SK-N-SH (cell line): ENCODE measurements at regions not wholly inside any gene's neighbourhood (a gene's known extent, or its start where the extent isn't known, plus 50 kb on each side); places are given as distances from the start of the nearest gene placed in this dataset.
A peak's percentile ranks its signal among the peaks of the same experiment; 100 is the strongest.

Experiments
- CTCF ChIA-PET: fragments of 300-600, 350-600 bp; formaldehyde crosslinking; extraction: SDS; loops from one replicate; lab custom pipeline; 2021; lab: Yijun Ruan, JAX
- POLR2A ChIA-PET: fragments of 350-600 bp; sonication (Branson Sonifier 250); formaldehyde crosslinking; extraction: SDS; loops from one replicate; lab custom pipeline; 2020; ENCODE audit warnings: antibody characterized with exemption, inconsistent platforms; lab: Yijun Ruan, JAX
- DNase-seq: peaks from one replicate; pipeline ENCODE4 v3.0.0; 2012
- H2AFZ ChIP-seq: fragments of 200-600 bp; sonication (generic); 2 replicates; pipeline ENCODE4 v1.8.1; 2016; ENCODE audit warnings: antibody characterized with exemption, mild to moderate bottlenecking, low read depth
- H3F3A ChIP-seq: fragments of 200-600 bp; sonication (generic); replicated peaks from 2 replicates; pipeline ENCODE3; 2016; ENCODE audit warnings: antibody characterized with exemption, mild to moderate bottlenecking; ENCODE audit not compliant: insufficient read depth
- H3K27ac ChIP-seq, 2 experiments: fragments of 200-500 bp in 1 of 2; fragments of 200-600 bp in 1 of 2; sonication (Bioruptor generic) in 1 of 2; sonication (generic), shearing (Covaris generic) in 1 of 2; 2 replicates each; pipeline versions ENCODE4 v1.5.1 to v1.6.1; 2014 to 2016; ENCODE audit warnings: low read depth in 2 of 2, inconsistent platforms in 1 of 2, low read length in 1 of 2, mild to moderate bottlenecking in 1 of 2, mixed read lengths in 1 of 2
- H3K27me3 ChIP-seq: fragments of 200-600 bp; sonication (generic), shearing (Covaris generic); 2 replicates; pipeline ENCODE4 v1.6.1; 2016; ENCODE audit warnings: mixed run types; ENCODE audit not compliant: insufficient read depth
- H3K36me3 ChIP-seq, 2 experiments: fragments of 200-500 bp in 1 of 2; fragments of 200-600 bp in 1 of 2; sonication (Bioruptor generic) in 1 of 2; sonication (generic) in 1 of 2; replicated peaks in 1 of 2; 2 replicates each; pipeline versions ENCODE3 to v1.5.1; 2014 to 2016; ENCODE audit warnings: low read length in 1 of 2, mild to moderate bottlenecking in 1 of 2; ENCODE audit not compliant: insufficient read depth in 2 of 2, control insufficient read depth in 1 of 2
- H3K4me1 ChIP-seq, 2 experiments: fragments of 200-500 bp in 1 of 2; fragments of 200-600 bp in 1 of 2; sonication (Bioruptor generic) in 1 of 2; sonication (generic), shearing (Covaris generic) in 1 of 2; 2 replicates each; pipeline versions ENCODE4 v1.5.1 to v1.6.1; 2014 to 2016; ENCODE audit warnings: low read depth in 1 of 2, low read length in 1 of 2, mixed run types in 1 of 2; ENCODE audit not compliant: insufficient read depth in 2 of 2, control insufficient read depth in 1 of 2
- H3K4me2 ChIP-seq: fragments of 200-600 bp; sonication (generic), shearing (Covaris generic); 2 replicates; pipeline ENCODE4 v1.6.1; 2017; ENCODE audit warnings: mixed run types
- H3K4me3 ChIP-seq, 2 experiments: fragments of 200-500 bp in 1 of 2; fragments of 200-600 bp in 1 of 2; sonication (Bioruptor generic) in 1 of 2; sonication (generic), shearing (Covaris generic) in 1 of 2; 2 replicates each; pipeline versions ENCODE4 v1.5.1 to v1.8.1; 2014 to 2016; ENCODE audit warnings: low read depth in 2 of 2, inconsistent platforms in 1 of 2, low read length in 1 of 2, mild to moderate bottlenecking in 1 of 2, mixed read lengths in 1 of 2, moderate library complexity in 1 of 2
- H3K79me2 ChIP-seq: fragments of 200-600 bp; sonication (generic); 2 replicates; pipeline ENCODE4 v1.8.1; 2017; ENCODE audit warnings: mild to moderate bottlenecking; ENCODE audit not compliant: insufficient read depth
- H3K9ac ChIP-seq: fragments of 200-600 bp; sonication (generic); 2 replicates; pipeline ENCODE4 v1.6.1; 2017; ENCODE audit warnings: mixed run types
- H3K9me2 ChIP-seq: fragments of 200-600 bp; sonication (generic); 2 replicates; pipeline ENCODE4 v1.6.1; 2017; ENCODE audit warnings: mixed run types
- H3K9me3 ChIP-seq: fragments of 200-600 bp; sonication (generic); 2 replicates; pipeline ENCODE4 v1.6.1; 2017; ENCODE audit warnings: mixed run types, mild to moderate bottlenecking, moderate library complexity
- H4K20me1 ChIP-seq: fragments of 200-600 bp; sonication (generic); 2 replicates; pipeline ENCODE4 v1.6.1; 2017; ENCODE audit warnings: mild to moderate bottlenecking, mixed run types; ENCODE audit not compliant: insufficient read depth
- ELF1 ChIP-seq: IDR thresholded peaks from 2 replicates; pipeline ENCODE4 v1.4.0; 2012
- EP300 ChIP-seq, 2 experiments: IDR thresholded peaks; 2 replicates each; pipeline versions ENCODE4 v1.4.0 to v1.6.1; 2012; ENCODE audit warnings: borderline replicate concordance in 1 of 2, low read depth in 1 of 2, low read length in 1 of 2
- EZH2phosphoT487 ChIP-seq: fragments of 200-600 bp; sonication (generic); IDR thresholded peaks from 2 replicates; pipeline ENCODE4 v1.6.1; 2017; ENCODE audit warnings: low read depth, mixed run types, mild to moderate bottlenecking, antibody characterized with exemption, moderate library complexity, borderline replicate concordance
- FOSL2 ChIP-seq: IDR thresholded peaks from 2 replicates; pipeline ENCODE4 v1.4.0; 2012; ENCODE audit warnings: low read depth, mild to moderate bottlenecking, moderate library complexity, borderline replicate concordance
- FOXJ3 ChIP-seq: sonication (generic); formaldehyde crosslinking; IDR thresholded peaks from 2 replicates; pipeline ENCODE4 v1.5.1; 2020; ENCODE audit warnings: mild to moderate bottlenecking, missing genetic modification reagents
- GATA2 ChIP-seq: sonication (generic); formaldehyde crosslinking; IDR thresholded peaks from 2 replicates; pipeline ENCODE4 v1.5.0; 2020; ENCODE audit warnings: mild to moderate bottlenecking, missing genetic modification reagents
- JUND ChIP-seq: IDR thresholded peaks from 2 replicates; pipeline ENCODE4 v1.4.0; 2012
- MXI1 ChIP-seq: IDR thresholded peaks from 2 replicates; pipeline ENCODE4 v1.6.1; 2012; ENCODE audit warnings: mild to moderate bottlenecking, low read depth, low read length, improper control_type of control experiment
- POLR2AphosphoS5 ChIP-seq: IDR thresholded peaks from 2 replicates; pipeline ENCODE4 v1.6.1; 2012; ENCODE audit warnings: low read depth, low read length
- RAD21 ChIP-seq: IDR thresholded peaks from 2 replicates; pipeline ENCODE4 v1.6.1; 2012; ENCODE audit warnings: mild to moderate bottlenecking, low read length
- RCOR1 ChIP-seq: fragments of 150-350 bp; IDR thresholded peaks from 2 replicates; pipeline ENCODE4 v1.6.1; 2017; ENCODE audit warnings: antibody characterized with exemption, low read length
- RXRA ChIP-seq: IDR thresholded peaks from 2 replicates; pipeline ENCODE4 v1.4.0; 2012; ENCODE audit warnings: low read depth, mild to moderate bottlenecking, borderline replicate concordance
- SIN3A ChIP-seq: IDR thresholded peaks from 2 replicates; pipeline ENCODE4 v1.6.1; 2012; ENCODE audit warnings: low read depth, mild to moderate bottlenecking, low read length, moderate library complexity, borderline replicate concordance
- SMC3 ChIP-seq: IDR thresholded peaks from 2 replicates; pipeline ENCODE4 v1.6.1; 2012; ENCODE audit warnings: low read depth, low read length, improper control_type of control experiment
- TAF1 ChIP-seq: IDR thresholded peaks from 2 replicates; pipeline ENCODE4 v1.6.1; 2012; ENCODE audit warnings: low read depth, mild to moderate bottlenecking, low read length, moderate library complexity, borderline replicate concordance
- TCF12 ChIP-seq: IDR thresholded peaks from 2 replicates; pipeline ENCODE4 v1.4.0; 2012
- WGBS: methylation state at CpG from one replicate; pipeline ENCODE4 v1.1.6; 2017; ENCODE audit warnings: low lambda C conversion rate; 5-methylcytosine and 5-hydroxymethylcytosine counted together
- TF ChIP-seq, protein P1 (sequence below): fragments of 200-600 bp; sonication (generic); IDR thresholded peaks from 2 replicates; pipeline ENCODE4 v1.6.1; 2017; ENCODE audit warnings: antibody characterized with exemption, mild to moderate bottlenecking, moderate library complexity
- TF ChIP-seq, protein P2 (sequence below): IDR thresholded peaks from 2 replicates; pipeline ENCODE4 v1.4.0; 2012; ENCODE audit warnings: low read depth, borderline replicate concordance
- TF ChIP-seq, protein P3 (sequence below): IDR thresholded peaks from 2 replicates; pipeline ENCODE4 v1.4.0; 2012; ENCODE audit warnings: low read depth

DNA sequence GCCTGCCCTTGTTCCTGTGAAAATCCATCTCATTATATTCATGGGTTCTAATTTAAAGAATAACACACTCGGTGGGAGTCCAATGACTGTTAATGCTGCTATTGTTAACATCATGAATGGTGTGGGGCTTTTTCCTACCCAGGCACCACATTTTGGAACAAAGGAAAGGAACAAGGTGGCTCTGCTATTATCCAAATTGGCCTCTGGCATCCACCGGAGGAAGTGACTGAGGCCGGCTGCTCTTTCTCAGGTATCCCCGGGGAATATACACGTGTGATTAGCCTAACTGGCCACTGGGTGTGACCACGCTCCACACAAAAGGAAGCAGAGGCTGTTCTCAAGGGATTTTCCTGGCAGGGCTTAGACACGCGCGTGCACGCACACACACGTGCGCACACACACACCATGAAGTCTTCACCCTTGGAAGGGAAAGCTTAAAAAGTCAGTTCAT, 601.2 kb upstream of the ARID1B start:
- Histone ChIP-seq H3K27me3 (no peaks in the 10 kb centered on the region), H3K9ac (no peak overlapping the region), H3K27ac (no peak overlapping the region), H3F3A (no peaks in the 10 kb centered on the region), H3K4me2 (no peak overlapping the region), H3K9me3 (no peaks in the 10 kb centered on the region), H4K20me1 (no peaks in the 10 kb centered on the region), H2AFZ (no peak overlapping the region), H3K79me2 (no peaks in the 10 kb centered on the region), H3K4me1 (no peaks in the 10 kb centered on the region), H3K36me3 (no peaks in the 10 kb centered on the region), H3K4me3 (no peak overlapping the region), H3K9me2 (no peaks in the 10 kb centered on the region)
- ChIA-PET CTCF (interaction anchor here (0.6 kb wide), 1 partner anchor 15 kb away, joined by 3 read pairs; no protein-coding TSS in a partner anchor), POLR2A (no interaction called here)
- WGBS = 61% methylated on average over 11 of the region's 12 CpGs
- TF ChIP-seq, protein P1, sequence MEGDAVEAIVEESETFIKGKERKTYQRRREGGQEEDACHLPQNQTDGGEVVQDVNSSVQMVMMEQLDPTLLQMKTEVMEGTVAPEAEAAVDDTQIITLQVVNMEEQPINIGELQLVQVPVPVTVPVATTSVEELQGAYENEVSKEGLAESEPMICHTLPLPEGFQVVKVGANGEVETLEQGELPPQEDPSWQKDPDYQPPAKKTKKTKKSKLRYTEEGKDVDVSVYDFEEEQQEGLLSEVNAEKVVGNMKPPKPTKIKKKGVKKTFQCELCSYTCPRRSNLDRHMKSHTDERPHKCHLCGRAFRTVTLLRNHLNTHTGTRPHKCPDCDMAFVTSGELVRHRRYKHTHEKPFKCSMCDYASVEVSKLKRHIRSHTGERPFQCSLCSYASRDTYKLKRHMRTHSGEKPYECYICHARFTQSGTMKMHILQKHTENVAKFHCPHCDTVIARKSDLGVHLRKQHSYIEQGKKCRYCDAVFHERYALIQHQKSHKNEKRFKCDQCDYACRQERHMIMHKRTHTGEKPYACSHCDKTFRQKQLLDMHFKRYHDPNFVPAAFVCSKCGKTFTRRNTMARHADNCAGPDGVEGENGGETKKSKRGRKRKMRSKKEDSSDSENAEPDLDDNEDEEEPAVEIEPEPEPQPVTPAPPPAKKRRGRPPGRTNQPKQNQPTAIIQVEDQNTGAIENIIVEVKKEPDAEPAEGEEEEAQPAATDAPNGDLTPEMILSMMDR = peak; percentile 31; the same call in 1 of the 2 replicates
- TF ChIP-seq RCOR1 = no peak
- peak; percentile 38; the same call in 1 of the 2 replicates for TF ChIP-seq SMC3
- TF ChIP-seq FOXJ3 (CRISPR knock-in tag) = no peak
- TF ChIP-seq, protein P2, sequence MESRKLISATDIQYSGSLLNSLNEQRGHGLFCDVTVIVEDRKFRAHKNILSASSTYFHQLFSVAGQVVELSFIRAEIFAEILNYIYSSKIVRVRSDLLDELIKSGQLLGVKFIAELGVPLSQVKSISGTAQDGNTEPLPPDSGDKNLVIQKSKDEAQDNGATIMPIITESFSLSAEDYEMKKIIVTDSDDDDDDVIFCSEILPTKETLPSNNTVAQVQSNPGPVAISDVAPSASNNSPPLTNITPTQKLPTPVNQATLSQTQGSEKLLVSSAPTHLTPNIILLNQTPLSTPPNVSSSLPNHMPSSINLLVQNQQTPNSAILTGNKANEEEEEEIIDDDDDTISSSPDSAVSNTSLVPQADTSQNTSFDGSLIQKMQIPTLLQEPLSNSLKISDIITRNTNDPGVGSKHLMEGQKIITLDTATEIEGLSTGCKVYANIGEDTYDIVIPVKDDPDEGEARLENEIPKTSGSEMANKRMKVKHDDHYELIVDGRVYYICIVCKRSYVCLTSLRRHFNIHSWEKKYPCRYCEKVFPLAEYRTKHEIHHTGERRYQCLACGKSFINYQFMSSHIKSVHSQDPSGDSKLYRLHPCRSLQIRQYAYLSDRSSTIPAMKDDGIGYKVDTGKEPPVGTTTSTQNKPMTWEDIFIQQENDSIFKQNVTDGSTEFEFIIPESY = no peak
- TF ChIP-seq RAD21 = peak; percentile 79
- DNase-seq = peak; percentile 64

DNA sequence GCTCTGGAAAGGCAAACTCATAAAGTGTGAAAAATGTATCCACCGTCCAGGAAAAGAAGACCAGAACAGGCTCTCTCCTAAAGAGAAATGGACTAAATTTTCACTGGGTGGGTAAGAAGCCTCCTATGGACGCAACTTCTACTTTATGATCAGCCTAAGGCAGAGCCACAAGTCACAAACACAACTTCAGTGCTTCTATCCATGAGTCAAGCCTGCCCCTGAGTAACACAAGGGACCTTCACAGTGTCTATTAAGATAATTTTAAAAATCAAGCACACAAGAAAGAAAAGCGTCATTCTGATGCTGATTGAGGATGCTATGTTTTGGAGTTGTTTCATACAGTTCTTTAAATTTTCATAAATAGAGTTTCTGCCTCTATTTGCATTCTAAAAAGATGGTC, 601.7 kb upstream of the ARID1B start:
- no peak overlapping the region for H2AFZ ChIP-seq
- ChIA-PET POLR2A (no interaction called here), CTCF (no interaction called here)
- no peaks in the 10 kb centered on the region for H3K27me3 ChIP-seq
- no peak overlapping the region for H3K4me3 ChIP-seq
- 49% methylated on average over 2 of the region's 3 CpGs for WGBS
- H3K4me2 ChIP-seq = no peak overlapping the region
- H3K9ac ChIP-seq = no peak overlapping the region
- no peaks in the 10 kb centered on the region for H3K9me2 ChIP-seq
- no peaks in the 10 kb centered on the region for H3K79me2 ChIP-seq
- H3F3A ChIP-seq = no peaks in the 10 kb centered on the region
- H3K36me3 ChIP-seq = no peaks in the 10 kb centered on the region
- no peaks in the 10 kb centered on the region for H3K4me1 ChIP-seq
- H3K27ac ChIP-seq = no peak overlapping the region
- no peaks in the 10 kb centered on the region for H3K9me3 ChIP-seq
- DNase-seq = no peak
- H4K20me1 ChIP-seq = no peaks in the 10 kb centered on the region
- TF ChIP-seq RXRA (no peak), ELF1 (no peak), MXI1 (no peak), EZH2phosphoT487 (no peak), POLR2AphosphoS5 (no peak), TCF12 (no peak), FOSL2 (no peak), EP300 (IDR thresholded peaks at IDR 0.05; ENCODE audit: borderline replicate concordance in 1 of 2, low read depth in 1 of 2, low read length in 1 of 2) (no peak), RCOR1 (no peak), TAF1 (no peak), JUND (no peak), GATA2 (CRISPR knock-in tag) (no peak), SIN3A (no peak)
- TF ChIP-seq, protein P2 = no peak
- TF ChIP-seq, protein P3, sequence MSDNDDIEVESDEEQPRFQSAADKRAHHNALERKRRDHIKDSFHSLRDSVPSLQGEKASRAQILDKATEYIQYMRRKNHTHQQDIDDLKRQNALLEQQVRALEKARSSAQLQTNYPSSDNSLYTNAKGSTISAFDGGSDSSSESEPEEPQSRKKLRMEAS = no peak
- TF ChIP-seq, protein P1 = no peak
